Dermis blood vessel endothelial cell (primary cell): ENCODE measurements at regions not wholly inside any gene's neighbourhood (a gene's known extent, or its start where the extent isn't known, plus 50 kb on each side); places are given as distances from the start of the nearest gene placed in this dataset.

Experiments used
- DNase-seq: peaks from one replicate; pipeline ENCODE4 v3.0.0; 2010

- peak; percentile 10 for DNase-seq
These were observed 368.2 kb upstream of the PRICKLE1 start for GRCh38 chr12:42957561-42958290.

- DNase-seq = no peak
These were observed 367.6 kb upstream of the PRICKLE1 start for GRCh38 chr12:42957136-42957535.

- DNase-seq = no peak
These were observed 363.5 kb upstream of the PRICKLE1 start for GRCh38 chr12:42953021-42953420.

GRCh38 chr12:42946871-42947381 lies 357.4 kb upstream of the PRICKLE1 start:
- DNase-seq = no peak

- no peak for DNase-seq
These were observed 356.4 kb upstream of the PRICKLE1 start for GRCh38 chr12:42945927-42946326.

- DNase-seq = no peak
These were observed 355.0 kb upstream of the PRICKLE1 start for GRCh38 chr12:42944516-42944915.

- no peak for DNase-seq
These were observed 347.4 kb upstream of the PRICKLE1 start for GRCh38 chr12:42936991-42937390.

- DNase-seq = no peak
These were observed 346.7 kb upstream of the PRICKLE1 start for GRCh38 chr12:42936260-42936659.

GRCh38 chr12:42935756-42936155 lies 346.2 kb upstream of the PRICKLE1 start:
- DNase-seq = no peak

- DNase-seq = no peak
These were observed 345.5 kb upstream of the PRICKLE1 start for GRCh38 chr12:42935090-42935489.

GRCh38 chr12:42933461-42934081 lies 344.0 kb upstream of the PRICKLE1 start:
- no peak for DNase-seq

GRCh38 chr12:42932936-42933335 lies 343.4 kb upstream of the PRICKLE1 start:
- no peak for DNase-seq

GRCh38 chr12:42926232-42926631 lies 336.7 kb upstream of the PRICKLE1 start:
- DNase-seq = no peak

- DNase-seq = no peak
These were observed 334.9 kb upstream of the PRICKLE1 start for GRCh38 chr12:42924482-42924881.

- DNase-seq = no peak
These were observed 334.0 kb upstream of the PRICKLE1 start for GRCh38 chr12:42923583-42923982.

- DNase-seq = no peak
These were observed 333.6 kb upstream of the PRICKLE1 start for GRCh38 chr12:42923156-42923555.

- no peak for DNase-seq
These were observed 332.9 kb upstream of the PRICKLE1 start for GRCh38 chr12:42922505-42922850.

GRCh38 chr12:42921741-42922504 lies 332.4 kb upstream of the PRICKLE1 start:
- DNase-seq = no peak

- no peak for DNase-seq
These were observed 330.1 kb upstream of the PRICKLE1 start for GRCh38 chr12:42919691-42920090.

- DNase-seq = no peak
These were observed 328.9 kb upstream of the PRICKLE1 start for GRCh38 chr12:42918443-42918842.

GRCh38 chr12:42916143-42916542 lies 326.6 kb upstream of the PRICKLE1 start:
- DNase-seq = no peak

GRCh38 chr12:42915426-42915825 lies 325.9 kb upstream of the PRICKLE1 start:
- DNase-seq = no peak

GRCh38 chr12:42912367-42912766 lies 322.8 kb upstream of the PRICKLE1 start:
- no peak for DNase-seq

- no peak for DNase-seq
These were observed 321.1 kb upstream of the PRICKLE1 start for GRCh38 chr12:42910656-42911055.
